Skin of body (tissue), 1 donor: ENCODE measurements at regions not wholly inside any gene's neighbourhood (a gene's known extent, or its start where the extent isn't known, plus 50 kb on each side); places are given as distances from the start of the nearest gene placed in this dataset.
"Not testable (repeated sequence)": the region's sequence is repeated elsewhere in the genome, so short reads cannot be mapped to it uniquely, and the experiment has no call there.

Experiments
- DNase-seq: peaks from one replicate; lab custom pipeline; 2025; lab: John Stamatoyannopoulos, UW

DNA sequence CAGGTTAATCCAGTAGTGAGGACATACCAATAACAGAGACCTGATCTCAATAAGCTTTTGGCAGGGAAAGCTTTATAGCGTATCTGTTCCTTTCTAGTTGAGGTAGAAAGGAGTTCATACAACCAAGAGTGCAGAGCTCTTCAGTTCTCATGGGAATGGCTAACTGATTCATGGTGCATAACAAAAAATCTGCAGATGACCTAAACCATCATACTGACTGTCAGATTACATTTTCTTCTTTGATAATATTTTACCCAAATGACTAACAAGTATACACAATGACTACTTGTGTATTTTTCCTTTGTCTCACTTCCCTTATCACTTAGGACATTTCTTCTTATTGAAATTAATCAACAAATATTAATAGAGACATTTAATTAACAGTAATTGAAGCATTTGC, 140.0 kb upstream of the SERTAD2 start:
- no peak for DNase-seq

- DNase-seq = no peak
Observed at GRCh38 chr2:64794426-64794995, 140.8 kb upstream of the SERTAD2 start.

GRCh38 chr2:64795024-64795592, 141.4 kb upstream of the SERTAD2 start:
- DNase-seq = no peak

DNA sequence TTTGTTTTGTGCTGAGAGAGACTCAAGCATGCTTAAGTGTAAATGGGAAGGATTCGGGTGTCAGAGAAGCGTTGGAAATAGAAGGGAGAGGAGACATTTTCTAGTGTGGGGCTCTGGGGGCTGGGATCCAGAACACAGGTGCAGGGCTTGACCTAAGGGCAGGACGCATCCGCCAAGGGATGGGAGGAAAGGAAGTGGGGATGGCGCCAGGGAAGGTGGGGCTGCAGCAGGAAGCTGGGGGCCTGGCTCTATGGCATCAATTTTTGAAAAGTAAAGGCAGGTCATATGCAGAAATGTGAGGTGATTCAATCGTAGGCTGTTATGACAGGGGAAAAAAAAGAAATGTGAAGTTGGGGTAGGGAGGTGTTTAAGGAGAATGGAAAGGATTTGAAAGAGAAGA, 143.2 kb upstream of the SERTAD2 start:
- DNase-seq = no peak

GRCh38 chr2:64797881-64798575, 144.3 kb upstream of the SERTAD2 start:
- DNase-seq = no peak

GRCh38 chr2:64799592-64800252, 146.0 kb upstream of the SERTAD2 start:
- DNase-seq = no peak

- DNase-seq = no peak
Observed at GRCh38 chr2:64803776-64804175, 150.1 kb upstream of the SERTAD2 start.

GRCh38 chr2:64804651-64805050, 150.9 kb upstream of the SERTAD2 start:
- DNase-seq = no peak

- no peak for DNase-seq
Observed at GRCh38 chr2:64807417-64807816, 153.7 kb upstream of the SERTAD2 start.

- no peak for DNase-seq
Observed at GRCh38 chr2:64808092-64808491, 154.4 kb upstream of the SERTAD2 start.

GRCh38 chr2:64808754-64809153, 155.0 kb upstream of the SERTAD2 start:
- DNase-seq = no peak

DNA sequence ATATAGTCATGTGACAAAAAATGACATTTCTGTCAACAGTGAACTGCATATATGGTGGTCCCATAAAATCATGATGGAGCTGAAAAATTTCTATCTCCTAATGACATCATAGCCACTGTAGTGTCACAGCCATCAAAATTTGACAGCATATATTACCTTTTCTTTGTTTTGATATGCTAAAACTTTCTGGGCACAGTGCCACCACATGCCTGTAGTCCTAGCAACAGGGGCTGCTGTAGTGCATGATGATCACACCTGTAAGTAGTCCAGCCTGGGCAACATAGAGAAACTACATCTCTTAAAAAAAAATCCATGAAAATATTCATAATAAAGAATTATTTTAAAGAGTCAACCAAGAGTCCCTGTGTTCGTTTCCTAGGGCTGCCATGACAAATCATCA, 155.5 kb upstream of the SERTAD2 start:
- DNase-seq = peak; percentile 3

- DNase-seq = peak; percentile 13
Observed at GRCh38 chr2:64812285-64812684, 158.6 kb upstream of the SERTAD2 start.

- no peak for DNase-seq
Observed at GRCh38 chr2:64814007-64814406, 160.3 kb upstream of the SERTAD2 start.

- DNase-seq = not testable (repeated sequence)
Observed at GRCh38 chr2:64816526-64816925, 162.8 kb upstream of the SERTAD2 start.

DNA sequence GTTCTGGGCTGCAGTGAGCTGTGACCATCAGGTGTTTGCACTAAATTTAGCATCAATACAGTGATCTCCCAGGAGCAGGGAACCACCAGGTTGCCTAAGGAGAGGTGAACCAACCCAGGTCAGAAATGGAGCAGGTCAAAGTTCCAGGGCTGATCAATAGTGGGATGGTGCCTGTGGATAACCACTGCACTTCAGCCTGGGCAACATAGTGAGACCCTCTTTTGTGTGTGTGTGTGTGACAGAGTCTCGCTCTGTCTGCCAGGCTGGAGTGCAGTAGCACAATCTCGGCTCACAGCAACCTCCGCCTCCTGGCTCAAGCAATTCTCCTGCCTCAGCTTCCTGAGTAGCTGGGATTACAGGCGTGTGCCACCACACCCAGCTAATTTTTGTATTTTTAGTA, 163.7 kb upstream of the SERTAD2 start:
- no peak for DNase-seq

DNA sequence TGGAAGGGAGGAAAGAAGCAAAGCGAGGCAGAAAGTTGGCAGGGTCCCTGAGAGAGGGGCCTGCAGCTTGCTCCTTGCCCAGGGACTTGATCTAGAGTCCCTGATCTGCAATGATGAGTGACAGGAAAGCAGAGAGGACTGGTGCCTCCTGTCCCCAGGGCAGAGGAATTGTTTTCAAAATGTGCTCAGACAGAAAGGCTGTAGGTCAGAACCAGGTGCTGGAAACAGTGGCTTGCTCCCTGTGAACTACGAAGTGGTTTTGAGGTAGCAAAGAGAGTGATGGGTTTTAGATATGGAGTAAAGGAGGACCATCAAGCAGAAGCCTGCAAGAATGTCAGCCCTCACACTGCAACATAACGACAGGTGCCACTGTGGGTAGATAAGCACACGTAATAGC, 164.9 kb upstream of the SERTAD2 start:
- no peak for DNase-seq

- no peak for DNase-seq
Observed at GRCh38 chr2:64819361-64819760, 165.6 kb upstream of the SERTAD2 start.

GRCh38 chr2:64819774-64820688, 166.3 kb upstream of the SERTAD2 start:
- no peak for DNase-seq

DNA sequence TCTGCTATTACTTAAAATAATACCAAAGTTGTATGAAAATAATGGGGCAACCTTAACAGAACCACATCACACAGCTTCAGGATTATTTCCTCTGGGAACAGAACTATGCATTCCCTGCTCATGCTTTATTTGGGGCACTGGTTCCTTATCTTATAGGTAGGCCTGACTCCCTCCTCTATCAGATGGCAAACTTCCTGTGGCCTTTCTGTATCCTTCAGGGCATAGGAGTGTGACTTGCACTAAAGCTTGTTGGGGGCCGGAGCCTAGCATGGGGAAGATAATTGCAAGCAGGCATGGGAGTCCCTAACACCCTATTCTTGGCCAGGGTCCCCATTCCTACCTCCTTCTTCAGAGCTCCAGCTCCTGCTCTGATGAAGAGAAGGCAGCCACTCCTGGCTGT, 167.2 kb upstream of the SERTAD2 start:
- DNase-seq = no peak

- DNase-seq = no peak
Observed at GRCh38 chr2:64823794-64824193, 165.4 kb upstream of the SLC1A4 start.
